GM10248 (cell line): ENCODE measurements at regions not wholly inside any gene's neighbourhood (a gene's known extent, or its start where the extent isn't known, plus 50 kb on each side); places are given as distances from the start of the nearest gene placed in this dataset.

Source experiments
- CTCF ChIA-PET: fragments of 300-600 bp; sonication (Branson Sonifier 250); formaldehyde crosslinking; extraction: SDS; loops from one replicate; lab custom pipeline; 2021; ENCODE audit warnings: antibody characterized with exemption; lab: Yijun Ruan, JAX
- POLR2A ChIA-PET: fragments of 350-650 bp; sonication (Branson Sonifier 250); formaldehyde crosslinking; extraction: SDS; loops from one replicate; lab custom pipeline; 2020; ENCODE audit warnings: antibody characterized with exemption; lab: Yijun Ruan, JAX
- DNase-seq: peaks from one replicate; pipeline ENCODE4 v3.0.0; 2012; ENCODE audit errors: extremely low spot score
- CTCF ChIP-seq: IDR thresholded peaks from 2 replicates; pipeline ENCODE4 v1.5.1; 2012; ENCODE audit warnings: mild to moderate bottlenecking, low read depth; ENCODE audit errors: extremely low read depth, missing control alignments, control extremely low read depth

GRCh38 chr3:194067949-194068362 lies 68.0 kb upstream of the HES1 start:
- no peak for DNase-seq
- no peak for TF ChIP-seq CTCF
- ChIA-PET POLR2A (no interaction called here), CTCF (interaction anchor here (1.6 kb wide), 1 partner anchor 14 kb away, joined by 4 read pairs; no protein-coding TSS in a partner anchor)

GRCh38 chr3:194069421-194070219 lies 66.3 kb upstream of the HES1 start:
- no peak for DNase-seq
- TF ChIP-seq CTCF = no peak
- CTCF ChIA-PET = interaction anchor here (1.2 to 4.0 kb wide), 4 partner anchors 11 to 248 kb away, joined by 3 to 17 read pairs (median 3); no protein-coding TSS in a partner anchor
- POLR2A ChIA-PET = no interaction called here

GRCh38 chr3:194070220-194070633 lies 65.7 kb upstream of the HES1 start:
- ChIA-PET POLR2A (no interaction called here), CTCF (interaction anchor here (0.8 to 4.0 kb wide), 7 partner anchors 11 to 289 kb away, joined by 3 to 17 read pairs (median 3); no protein-coding TSS in a partner anchor)
- no peak for TF ChIP-seq CTCF
- DNase-seq = no peak

- ChIA-PET CTCF (interaction anchor here (0.8 to 4.0 kb wide), 8 partner anchors 11 to 290 kb away, joined by 3 to 17 read pairs (median 3); no protein-coding TSS in a partner anchor), POLR2A (interaction anchor here (0.5 kb wide), 1 partner anchor 477 kb away, joined by 3 read pairs; no protein-coding TSS in a partner anchor)
Observed at GRCh38 chr3:194070634-194071409, 65.1 kb upstream of the HES1 start.

GRCh38 chr3:194072097-194072428 lies 63.9 kb upstream of the HES1 start:
- no peak for DNase-seq
- ChIA-PET POLR2A (no interaction called here), CTCF (interaction anchor here (0.9 to 4.0 kb wide), 4 partner anchors 10 to 268 kb away, joined by 3 to 17 read pairs (median 7); no protein-coding TSS in a partner anchor)
- no peak for TF ChIP-seq CTCF

More at GRCh38 chr3:194070634-194071409, 65.1 kb upstream of the HES1 start:
- DNase-seq = peak; percentile 95
- TF ChIP-seq CTCF = no peak

- POLR2A ChIA-PET = no interaction called here
Observed at GRCh38 chr3:194072691-194073279, 63.2 kb upstream of the HES1 start.

More at GRCh38 chr3:194072691-194073279, 63.2 kb upstream of the HES1 start:
- CTCF ChIA-PET = interaction anchor here (0.7 to 4.0 kb wide), 5 partner anchors 9 to 269 kb away, joined by 3 to 17 read pairs (median 4); no protein-coding TSS in a partner anchor
- no peak for TF ChIP-seq CTCF
- no peak for DNase-seq
